Panc1 (cell line): ENCODE measurements at regions not wholly inside any gene's neighbourhood (a gene's known extent, or its start where the extent isn't known, plus 50 kb on each side); places are given as distances from the start of the nearest gene placed in this dataset.

ENCODE experiments used
- ATAC-seq: fragments of 200-7000 bp; cut with Tn5 transposase; 2 replicates; pipeline ENCODE4 v1.9.1; 2020; ENCODE audit warnings: mild to moderate bottlenecking, moderate library complexity
- BruUV-seq: library from RNA; stranded (reverse); fragments of 400-500 nt; replicated peaks from 2 replicates; lab custom pipeline; 2021; lab: Mats Ljungman, UMichigan
- CTCF ChIA-PET: fragments of 300-600 bp; sonication (Branson Sonifier 250); formaldehyde crosslinking; loops from one replicate; lab custom pipeline; 2022; ENCODE audit warnings: antibody characterized with exemption; lab: Charles Lee
- POLR2A ChIA-PET: fragments of 300-600 bp; sonication (Branson Sonifier 250); formaldehyde crosslinking; loops from one replicate; lab custom pipeline; 2022; ENCODE audit warnings: antibody characterized with exemption; lab: Charles Lee
- DNase-seq: peaks from one replicate; pipeline ENCODE4 v3.0.0-alpha.2; 2010; ENCODE audit warnings: low read depth, low spot score
- H3K27ac ChIP-seq: 2 replicates; pipeline ENCODE4 v1.5.1; 2011; ENCODE audit warnings: mild to moderate bottlenecking, low read length, inconsistent platforms
- H3K27me3 ChIP-seq: fragments of 200-500 bp; sonication (Bioruptor generic); 2 replicates; pipeline ENCODE4 v1.6.0; 2014; ENCODE audit warnings: low read length, inconsistent platforms; ENCODE audit not compliant: control insufficient read depth, insufficient read depth
- H3K36me3 ChIP-seq: fragments of 200-500 bp; sonication (Bioruptor generic); 2 replicates; pipeline ENCODE4 v1.5.1; 2014; ENCODE audit warnings: inconsistent platforms, mild to moderate bottlenecking, low read length, moderate library complexity; ENCODE audit not compliant: control insufficient read depth, insufficient read depth
- H3K4me1 ChIP-seq: 2 replicates; pipeline ENCODE4 v1.5.1; 2011; ENCODE audit warnings: inconsistent platforms, mild to moderate bottlenecking, low read length, moderate library complexity; ENCODE audit not compliant: control insufficient read depth, insufficient read depth
- H3K4me3 ChIP-seq, 2 experiments: 2 replicates each; pipeline ENCODE4 v1.5.1; 2011 to 2012; ENCODE audit warnings: low read depth in 2 of 2, low read length in 2 of 2, mild to moderate bottlenecking in 2 of 2, inconsistent platforms in 1 of 2, moderate library complexity in 1 of 2
- H3K9me3 ChIP-seq: fragments of 200-500 bp; sonication (Bioruptor generic); 2 replicates; pipeline ENCODE4 v1.5.1; 2014; ENCODE audit warnings: low read depth, mild to moderate bottlenecking, inconsistent platforms, low read length, moderate library complexity; ENCODE audit not compliant: control insufficient read depth, insufficient read depth
- POLR2AphosphoS5 ChIP-seq: IDR thresholded peaks from 2 replicates; pipeline ENCODE4 v1.6.1; 2012; ENCODE audit warnings: mild to moderate bottlenecking, low read depth, low read length, moderate library complexity
- REST ChIP-seq, 2 experiments: IDR thresholded peaks; 2 replicates each; pipeline ENCODE4 v1.6.1; 2011 to 2012; ENCODE audit warnings: low read depth in 2 of 2, control low read depth in 1 of 2, low read length in 1 of 2, mild to moderate bottlenecking in 1 of 2, moderate library complexity in 1 of 2; ENCODE audit not compliant: insufficient read depth in 1 of 2
- SIN3A ChIP-seq: IDR thresholded peaks from 2 replicates; pipeline ENCODE4 v1.6.1; 2012; ENCODE audit warnings: low read depth, mild to moderate bottlenecking, low read length, moderate library complexity, borderline replicate concordance; ENCODE audit not compliant: insufficient read depth
- TCF7L2 ChIP-seq: IDR thresholded peaks from 2 replicates; pipeline ENCODE4 v1.6.1; 2011; ENCODE audit warnings: mild to moderate bottlenecking, low read depth, low read length, inconsistent platforms
- in situ Hi-C: cut with HindIII; loops from 2 replicates; pipeline ENCODE4 v1.10.0; 2016; ENCODE audit warnings: low sequenced_read_pairs, low pct_unique_long_range_greater_than_20kb
- intact Hi-C: fragments of 100-400 bp; cut with micrococcal nuclease; formaldehyde crosslinking; loops from one replicate; pipeline ENCODE4 v1.10.0; 2022; ENCODE audit not compliant: unreplicated experiment
- TF ChIP-seq, protein P1 (sequence below): fragments of 450-650 bp; IDR thresholded peaks from 2 replicates; pipeline ENCODE4 v1.5.1; 2017; ENCODE audit warnings: mild to moderate bottlenecking

DNA sequence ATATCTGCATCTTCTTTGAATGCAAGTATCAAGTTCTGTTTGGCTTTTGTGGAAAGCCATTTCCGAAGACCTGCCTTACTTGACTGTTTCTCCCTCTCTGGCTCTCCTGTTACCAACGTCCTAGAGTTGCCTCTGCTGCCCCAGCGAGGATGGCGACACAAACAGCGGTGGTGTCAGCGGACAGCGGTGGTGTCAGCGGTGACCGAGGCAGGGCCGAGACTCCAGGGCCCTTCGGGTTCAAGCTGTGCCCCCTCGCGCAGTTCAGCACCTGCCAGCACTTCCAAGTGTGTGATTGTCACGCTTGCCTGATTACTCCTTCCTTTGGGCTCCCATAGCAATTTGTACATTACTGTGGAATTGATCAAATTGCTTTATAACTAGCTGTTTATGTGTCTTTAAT lies 336.9 kb upstream of the FAT1 start:
- POLR2A ChIA-PET, result no interaction called here
- intact Hi-C loops, result no loop called here
- CTCF ChIA-PET, result no interaction called here

DNA sequence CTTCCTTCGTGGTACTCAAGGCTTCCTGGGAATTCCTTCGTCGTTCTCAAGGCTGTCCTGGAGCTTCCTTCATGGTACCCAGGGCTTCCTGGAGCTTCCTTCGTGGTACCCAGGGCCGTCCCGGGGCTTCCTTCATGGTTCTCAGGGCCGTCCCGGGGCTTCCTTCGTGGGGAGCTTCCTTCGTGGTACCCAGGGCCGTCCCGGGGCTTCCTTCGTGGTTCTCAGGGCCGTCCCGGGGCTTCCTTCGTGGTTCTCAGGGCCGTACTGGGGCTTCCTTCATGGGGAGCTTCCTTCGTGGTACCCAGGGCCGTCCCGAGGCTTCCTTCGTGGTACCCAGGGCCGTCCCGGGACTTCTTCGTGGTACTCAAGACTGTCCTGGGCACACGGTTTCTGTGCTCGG lies 339.6 kb upstream of the FAT1 start:
- ChIA-PET CTCF (no interaction called here), POLR2A (no interaction called here)
- no peak overlapping the region for H3K27ac ChIP-seq
- H3K4me3 ChIP-seq, result no peak overlapping the region
- no peak for DNase-seq
- in situ Hi-C loops, result no loop called here
- H3K9me3 ChIP-seq, result no peaks in the 10 kb centered on the region
- H3K36me3 ChIP-seq, result no peaks in the 10 kb centered on the region
- TF ChIP-seq SIN3A, result no peak
- TF ChIP-seq REST (IDR thresholded peaks at IDR 0.05; ENCODE audit: insufficient read depth in 1 of 2, low read depth in 2 of 2, low read length in 1 of 2), result no peak
- no peak for TF ChIP-seq POLR2AphosphoS5
- TF ChIP-seq, protein P1, sequence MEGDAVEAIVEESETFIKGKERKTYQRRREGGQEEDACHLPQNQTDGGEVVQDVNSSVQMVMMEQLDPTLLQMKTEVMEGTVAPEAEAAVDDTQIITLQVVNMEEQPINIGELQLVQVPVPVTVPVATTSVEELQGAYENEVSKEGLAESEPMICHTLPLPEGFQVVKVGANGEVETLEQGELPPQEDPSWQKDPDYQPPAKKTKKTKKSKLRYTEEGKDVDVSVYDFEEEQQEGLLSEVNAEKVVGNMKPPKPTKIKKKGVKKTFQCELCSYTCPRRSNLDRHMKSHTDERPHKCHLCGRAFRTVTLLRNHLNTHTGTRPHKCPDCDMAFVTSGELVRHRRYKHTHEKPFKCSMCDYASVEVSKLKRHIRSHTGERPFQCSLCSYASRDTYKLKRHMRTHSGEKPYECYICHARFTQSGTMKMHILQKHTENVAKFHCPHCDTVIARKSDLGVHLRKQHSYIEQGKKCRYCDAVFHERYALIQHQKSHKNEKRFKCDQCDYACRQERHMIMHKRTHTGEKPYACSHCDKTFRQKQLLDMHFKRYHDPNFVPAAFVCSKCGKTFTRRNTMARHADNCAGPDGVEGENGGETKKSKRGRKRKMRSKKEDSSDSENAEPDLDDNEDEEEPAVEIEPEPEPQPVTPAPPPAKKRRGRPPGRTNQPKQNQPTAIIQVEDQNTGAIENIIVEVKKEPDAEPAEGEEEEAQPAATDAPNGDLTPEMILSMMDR, result no peak
- TF ChIP-seq TCF7L2, result no peak
- H3K27me3 ChIP-seq, result no peaks in the 10 kb centered on the region
- intact Hi-C loops, result no loop called here
- no peaks in the 10 kb centered on the region for H3K4me1 ChIP-seq
- BruUV-seq, result no TSS peak
- ATAC-seq, result no peak

More for the DNA sequence above, 336.9 kb upstream of the FAT1 start:
- ATAC-seq, result no peak
- no peaks in the 10 kb centered on the region for H3K9me3 ChIP-seq
- H3K4me3 ChIP-seq, result no peak overlapping the region
- H3K27ac ChIP-seq, result no peak overlapping the region
- in situ Hi-C loops, result no loop called here
- H3K4me1 ChIP-seq, result no peaks in the 10 kb centered on the region
- H3K27me3 ChIP-seq, result no peaks in the 10 kb centered on the region
- no TSS peak for BruUV-seq
- no peaks in the 10 kb centered on the region for H3K36me3 ChIP-seq
- no peak for TF ChIP-seq REST (IDR thresholded peaks at IDR 0.05; ENCODE audit: insufficient read depth in 1 of 2, low read depth in 2 of 2, low read length in 1 of 2)
- TF ChIP-seq, protein P1, result no peak
- TF ChIP-seq POLR2AphosphoS5, result no peak
- no peak for TF ChIP-seq SIN3A
- no peak for TF ChIP-seq TCF7L2
- no peak for DNase-seq
